ENCODE measurements at regions not wholly inside any gene's neighbourhood (a gene's known extent, or its start where the extent isn't known, plus 50 kb on each side); places are given as distances from the start of the nearest gene placed in this dataset.

- TF ChIP-seq CTCF (conservative IDR thresholded peaks at IDR 0.05 in 1 of 2, IDR thresholded peaks at IDR 0.05 in 1 of 2; ENCODE audit: extremely low read depth in 1 of 2, insufficient read depth in 1 of 2, low read depth in 1 of 2, low read length in 2 of 2) = no peak
- TF ChIP-seq EZH2 (IDR thresholded peaks at IDR 0.05; ENCODE audit: borderline replicate concordance, low read length) = no peak
These were observed 282.2 kb upstream of the SLIT2 start for GRCh38 chr4:19969492-19969891.
